Spleen (tissue), 7 donors: ENCODE measurements at regions not wholly inside any gene's neighbourhood (a gene's known extent, or its start where the extent isn't known, plus 50 kb on each side); places are given as distances from the start of the nearest gene placed in this dataset.

Source experiments
- POLR2A ChIP-seq, 3 donors: fragments of 450-650 bp; IDR thresholded peaks; one replicate each; pipeline ENCODE4 v1.5.1; 2017; ENCODE audit warnings: antibody characterized with exemption in 3 of 3, mild to moderate bottlenecking in 1 of 3
- POLR2AphosphoS5 ChIP-seq, 3 donors: sonication (generic); formaldehyde crosslinking; IDR thresholded peaks; one replicate each; pipeline ENCODE4 v1.5.1; 2017; ENCODE audit warnings: antibody characterized with exemption in 3 of 3
- TF ChIP-seq, protein P1 (sequence below), 11 experiments: fragments of 200-600 bp in 7 of 11; fragments of 450-650 bp in 4 of 11; sonication (generic) in 4 of 11; IDR thresholded peaks in 8 of 11; conservative IDR thresholded peaks in 3 of 11; 1 replicate in 7 of 11; 2 replicates in 4 of 11; pipeline versions ENCODE4 v1.4.0 to v1.8.0; 2016 to 2021; ENCODE audit warnings: antibody characterized with exemption in 11 of 11, inconsistent platforms in 4 of 11, mild to moderate bottlenecking in 1 of 11
- donor health status: DM: no; HTN: no; CAD: no; lungs with moderate emphysema.
- donor health status: DM: no; HTN: no; CAD: no.
- donor health status: DM: no; HTN: no; CAD: no.

GRCh38 chr3:71928212-71928611 lies 143.3 kb upstream of the PROK2 start:
- TF ChIP-seq POLR2A (IDR thresholded peaks at IDR 0.05) (no peak), POLR2AphosphoS5 (IDR thresholded peaks at IDR 0.05) (no peak)
- TF ChIP-seq, protein P1, sequence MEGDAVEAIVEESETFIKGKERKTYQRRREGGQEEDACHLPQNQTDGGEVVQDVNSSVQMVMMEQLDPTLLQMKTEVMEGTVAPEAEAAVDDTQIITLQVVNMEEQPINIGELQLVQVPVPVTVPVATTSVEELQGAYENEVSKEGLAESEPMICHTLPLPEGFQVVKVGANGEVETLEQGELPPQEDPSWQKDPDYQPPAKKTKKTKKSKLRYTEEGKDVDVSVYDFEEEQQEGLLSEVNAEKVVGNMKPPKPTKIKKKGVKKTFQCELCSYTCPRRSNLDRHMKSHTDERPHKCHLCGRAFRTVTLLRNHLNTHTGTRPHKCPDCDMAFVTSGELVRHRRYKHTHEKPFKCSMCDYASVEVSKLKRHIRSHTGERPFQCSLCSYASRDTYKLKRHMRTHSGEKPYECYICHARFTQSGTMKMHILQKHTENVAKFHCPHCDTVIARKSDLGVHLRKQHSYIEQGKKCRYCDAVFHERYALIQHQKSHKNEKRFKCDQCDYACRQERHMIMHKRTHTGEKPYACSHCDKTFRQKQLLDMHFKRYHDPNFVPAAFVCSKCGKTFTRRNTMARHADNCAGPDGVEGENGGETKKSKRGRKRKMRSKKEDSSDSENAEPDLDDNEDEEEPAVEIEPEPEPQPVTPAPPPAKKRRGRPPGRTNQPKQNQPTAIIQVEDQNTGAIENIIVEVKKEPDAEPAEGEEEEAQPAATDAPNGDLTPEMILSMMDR (IDR thresholded peaks at IDR 0.05 in 8 of 11, conservative IDR thresholded peaks at IDR 0.05 in 3 of 11), result no peak
